HepG2 (cell line): ENCODE measurements at regions not wholly inside any gene's neighbourhood (a gene's known extent, or its start where the extent isn't known, plus 50 kb on each side); places are given as distances from the start of the nearest gene placed in this dataset.

Experiments
- ATAC-seq: fragments of 200-7000 bp; cut with Tn5 transposase; 3 replicates; pipeline ENCODE4 v1.9.1; 2020; ENCODE audit warnings: mild to moderate bottlenecking, moderate library complexity
- BruUV-seq: library from RNA; stranded (reverse); fragments of 400-500 nt; replicated peaks from 2 replicates; lab custom pipeline; 2021; lab: Mats Ljungman, UMichigan
- CTCF ChIA-PET: fragments of 300-600 bp; formaldehyde crosslinking; extraction: SDS; loops from one replicate; lab custom pipeline; 2021; ENCODE audit warnings: low total read pairs, inconsistent platforms, low intra/inter-chr PET ratio; lab: Yijun Ruan, JAX
- POLR2A ChIA-PET: fragments of 350-600 bp; sonication (Branson Sonifier 250); formaldehyde crosslinking; loops from one replicate; lab custom pipeline; 2020; ENCODE audit warnings: antibody characterized with exemption, inconsistent platforms; lab: Yijun Ruan, JAX
- DNase-seq: peaks from one replicate; pipeline ENCODE4 v3.0.0-alpha.2; 2015; ENCODE audit warnings: low spot score
- FAIRE-seq: peaks from 3 replicates; lab custom pipeline; 2011; peaks lifted over from hg19 to GRCh38; lab: Jason Lieb, UNC
- H2AFZ ChIP-seq: one replicate; pipeline ENCODE4 v1.6.1; 2011; ENCODE audit warnings: low read length, inconsistent platforms
- H3K27ac ChIP-seq: fragments of 300-600 bp; 3 replicates; pipeline ENCODE4 v1.8.0; 2011; ENCODE audit warnings: mixed run types, mild to moderate bottlenecking, mixed read lengths, low read length, inconsistent platforms; ENCODE audit not compliant: insufficient read depth; ENCODE audit errors: extremely low read length
- H3K27me3 ChIP-seq, 2 experiments: fragments of 200-600 bp in 1 of 2; 2 replicates in 1 of 2; 3 replicates in 1 of 2; pipeline versions ENCODE4 v1.6.0 to v1.8.0; 2011; ENCODE audit warnings: low read length in 2 of 2, mild to moderate bottlenecking in 2 of 2, moderate library complexity in 2 of 2, inconsistent platforms in 1 of 2; ENCODE audit not compliant: insufficient read depth in 2 of 2, control insufficient read depth in 1 of 2
- H3K36me3 ChIP-seq, 2 experiments: fragments of 200-600 bp in 1 of 2; replicated peaks in 1 of 2; 2 replicates in 1 of 2; 3 replicates in 1 of 2; pipeline versions ENCODE4 v1.5.1 to v1.8.0; 2011; ENCODE audit warnings: low read length in 2 of 2, inconsistent platforms in 1 of 2; ENCODE audit not compliant: insufficient read depth in 2 of 2, control insufficient read depth in 1 of 2
- H3K4me1 ChIP-seq: 2 replicates; pipeline ENCODE4 v1.5.1; 2012; ENCODE audit warnings: low read length, inconsistent platforms; ENCODE audit not compliant: insufficient read depth
- H3K4me2 ChIP-seq: 2 replicates; pipeline ENCODE4 v1.6.0; 2011; ENCODE audit warnings: low read depth, low read length, inconsistent platforms
- H3K4me3 ChIP-seq, 3 experiments: fragments of 200-600 bp in 1 of 3; sonication (generic), shearing (Covaris generic) in 1 of 3; replicated peaks in 1 of 3; 2 replicates each; pipeline ENCODE4 v1.5.1; 2011 to 2016; ENCODE audit warnings: low read length in 3 of 3, inconsistent platforms in 2 of 3, low read depth in 2 of 3, mild to moderate bottlenecking in 2 of 3, control low read depth in 1 of 3, mixed read lengths in 1 of 3; ENCODE audit not compliant: insufficient read depth in 1 of 3
- H3K79me2 ChIP-seq: one replicate; pipeline ENCODE4 v1.6.1; 2011; ENCODE audit warnings: low read length, inconsistent platforms; ENCODE audit not compliant: insufficient read depth
- H3K9ac ChIP-seq: 2 replicates; pipeline ENCODE4 v1.6.0; 2011; ENCODE audit warnings: mild to moderate bottlenecking, low read depth, low read length, inconsistent platforms; ENCODE audit not compliant: insufficient read depth
- H3K9me3 ChIP-seq: 2 replicates; pipeline ENCODE4 v1.5.1; 2012; ENCODE audit warnings: mild to moderate bottlenecking, low read length
- H4K20me1 ChIP-seq: 2 replicates; pipeline ENCODE4 v1.6.0; 2011; ENCODE audit warnings: inconsistent platforms, mild to moderate bottlenecking, low read length, moderate library complexity; ENCODE audit not compliant: insufficient read depth
- BCLAF1 ChIP-seq: fragments of 450-650 bp; IDR thresholded peaks from 2 replicates; pipeline ENCODE4 v1.6.1; 2017; ENCODE audit warnings: mild to moderate bottlenecking
- CEBPB ChIP-seq: IDR thresholded peaks from 2 replicates; pipeline ENCODE4 v1.6.1; 2011; ENCODE audit warnings: low read depth, low read length, improper control_type of control experiment, borderline replicate concordance
- FOXK1 ChIP-seq: sonication (generic); formaldehyde crosslinking; IDR thresholded peaks from 2 replicates; pipeline ENCODE4 v1.4.0; 2020; ENCODE audit warnings: low read depth, missing genetic modification reagents, borderline replicate concordance
- HCFC1 ChIP-seq: fragments of 150-350 bp; IDR thresholded peaks from 2 replicates; pipeline ENCODE4 v1.6.1; 2014; ENCODE audit warnings: low read depth, low read length
- KLF11 ChIP-seq: IDR thresholded peaks from 2 replicates; pipeline ENCODE4 v1.6.1; 2016; ENCODE audit warnings: missing compliant biosample characterization
- MATR3 ChIP-seq: sonication (generic); formaldehyde crosslinking; IDR thresholded peaks from 2 replicates; pipeline ENCODE4 v1.4.0; 2020; ENCODE audit warnings: missing genetic modification reagents
- POLR2AphosphoS2 ChIP-seq: IDR thresholded peaks from 2 replicates; pipeline ENCODE4 v1.6.1; 2011; ENCODE audit warnings: low read depth, low read length, improper control_type of control experiment
- ZNF333 ChIP-seq: sonication (generic); formaldehyde crosslinking; IDR thresholded peaks from 2 replicates; pipeline ENCODE4 v1.4.0; 2020; ENCODE audit warnings: mild to moderate bottlenecking, missing genetic modification reagents, borderline replicate concordance
- ZNF503 ChIP-seq: sonication (generic); formaldehyde crosslinking; IDR thresholded peaks from 2 replicates; pipeline ENCODE4 v1.4.0; 2020; ENCODE audit warnings: missing genetic modification reagents
- ZNF749 ChIP-seq: sonication (generic); formaldehyde crosslinking; IDR thresholded peaks from 2 replicates; pipeline ENCODE4 v1.8.0; 2022; ENCODE audit warnings: mild to moderate bottlenecking, missing genetic modification reagents, moderate library complexity, borderline replicate concordance
- ZSCAN20 ChIP-seq: sonication (generic); formaldehyde crosslinking; IDR thresholded peaks from 2 replicates; pipeline ENCODE4 v1.4.0; 2020; ENCODE audit warnings: missing genetic modification reagents, mild to moderate bottlenecking, borderline replicate concordance
- WGBS: methylation state at CpG from one replicate; pipeline ENCODE4 v1.1.6; 2017; ENCODE audit warnings: low lambda C conversion rate; 5-methylcytosine and 5-hydroxymethylcytosine counted together
- in situ Hi-C: cut with HindIII; loops from 2 replicates; pipeline ENCODE4 v1.10.0; 2017; ENCODE audit warnings: low pct_unique_long_range_greater_than_20kb; ENCODE audit not compliant: extremely low pct_ligation_motif_present
- intact Hi-C: fragments of 100-400 bp; cut with micrococcal nuclease; formaldehyde crosslinking; loops from one replicate; pipeline ENCODE4 v1.10.0; 2022; ENCODE audit not compliant: unreplicated experiment
- TF ChIP-seq, protein P1 (sequence below): sonication (generic); formaldehyde crosslinking; IDR thresholded peaks from 2 replicates; pipeline ENCODE4 v1.4.0; 2020; ENCODE audit warnings: missing genetic modification reagents

DNA sequence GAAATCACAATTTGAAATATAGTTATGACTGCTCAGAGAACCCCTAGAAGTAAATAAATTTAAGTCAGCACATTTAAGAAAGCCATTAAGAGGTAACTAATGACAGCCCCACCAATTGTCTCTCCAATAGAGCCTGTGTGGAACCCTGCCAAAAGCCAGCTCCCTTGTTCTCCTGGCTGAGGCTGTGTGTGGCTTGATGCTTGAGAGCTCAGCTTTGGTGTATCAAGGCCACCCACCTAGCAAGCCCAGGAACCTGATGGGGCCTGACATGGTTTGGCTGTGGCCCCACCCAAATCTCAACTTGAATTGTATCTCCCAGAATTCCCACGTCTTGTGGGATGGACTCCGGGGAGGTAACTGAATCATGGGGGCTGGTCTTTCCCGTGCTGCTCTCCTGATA lies 106.9 kb downstream of the LRRN1 start (continued):
- TF ChIP-seq BCLAF1: no peak

GRCh38 chr3:3907023-3907422 lies 107.8 kb downstream of the LRRN1 start:
- Histone ChIP-seq H2AFZ (no peak overlapping the region), H3K9me3 (peaks cover 6% of the 10 kb centered on the region; the same call in 1 of the 2 replicates), H3K4me2 (no peak overlapping the region), H3K36me3 (no peaks in the 10 kb centered on the region), H3K79me2 (no peaks in the 10 kb centered on the region), H3K4me3 (no peak overlapping the region), H4K20me1 (no peaks in the 10 kb centered on the region), H3K4me1 (no peaks in the 10 kb centered on the region), H3K9ac (no peak overlapping the region), H3K27me3 (no peaks in the 10 kb centered on the region), H3K27ac (no peak overlapping the region)
- no peak for ATAC-seq
- CTCF ChIA-PET: no interaction called here
- no peak for DNase-seq
- in situ Hi-C loops: no loop called here
- no TSS peak for BruUV-seq
- POLR2A ChIA-PET: no interaction called here
- 0 out of 2 replicates have a peak, but pooled peaks have one; percentile 5 for TF ChIP-seq CEBPB
- no peak for TF ChIP-seq KLF11 (CRISPR knock-in tag)
- TF ChIP-seq POLR2AphosphoS2: no peak
- intact Hi-C loops: no loop called here
- FAIRE-seq: no peak

DNA sequence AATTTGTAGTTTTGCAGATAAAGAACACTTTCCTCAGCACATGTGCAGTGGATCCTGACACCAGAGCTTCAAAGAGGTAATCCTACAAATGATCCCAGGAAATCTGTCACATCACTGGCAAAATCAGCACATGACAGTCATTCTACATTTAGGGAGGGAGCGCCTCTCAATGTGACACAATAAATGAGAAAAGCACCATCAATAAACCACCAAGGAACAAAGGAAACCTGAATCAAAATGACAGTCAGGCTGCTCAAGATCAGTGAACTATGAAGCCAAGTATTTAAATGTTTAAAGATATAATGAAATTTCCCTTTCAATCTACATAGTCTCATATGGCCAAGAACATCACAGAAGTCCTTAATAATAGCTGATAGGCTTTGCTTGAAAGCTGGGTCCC lies 119.5 kb downstream of the LRRN1 start:
- Histone ChIP-seq H3K27me3 (no peaks in the 10 kb centered on the region), H2AFZ (no peak overlapping the region), H3K4me2 (no peak overlapping the region), H3K4me3 (no peak overlapping the region), H3K9me3 (no peaks in the 10 kb centered on the region), H3K4me1 (no peaks in the 10 kb centered on the region), H3K27ac (no peak overlapping the region), H3K79me2 (no peaks in the 10 kb centered on the region), H3K36me3 (no peaks in the 10 kb centered on the region), H3K9ac (no peak overlapping the region), H4K20me1 (no peaks in the 10 kb centered on the region)
- WGBS: 93% methylated on average over 1 of the region's 1 CpG
- no peak for FAIRE-seq
- no peak for DNase-seq
- POLR2A ChIA-PET: no interaction called here
- in situ Hi-C loops (no loop called here), intact Hi-C loops (no loop called here)
- no peak for ATAC-seq
- CTCF ChIA-PET: no interaction called here
- no TSS peak for BruUV-seq
- TF ChIP-seq, protein P1, sequence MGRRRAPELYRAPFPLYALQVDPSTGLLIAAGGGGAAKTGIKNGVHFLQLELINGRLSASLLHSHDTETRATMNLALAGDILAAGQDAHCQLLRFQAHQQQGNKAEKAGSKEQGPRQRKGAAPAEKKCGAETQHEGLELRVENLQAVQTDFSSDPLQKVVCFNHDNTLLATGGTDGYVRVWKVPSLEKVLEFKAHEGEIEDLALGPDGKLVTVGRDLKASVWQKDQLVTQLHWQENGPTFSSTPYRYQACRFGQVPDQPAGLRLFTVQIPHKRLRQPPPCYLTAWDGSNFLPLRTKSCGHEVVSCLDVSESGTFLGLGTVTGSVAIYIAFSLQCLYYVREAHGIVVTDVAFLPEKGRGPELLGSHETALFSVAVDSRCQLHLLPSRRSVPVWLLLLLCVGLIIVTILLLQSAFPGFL (CRISPR knock-in tag): no peak
- no peak for TF ChIP-seq MATR3 (CRISPR knock-in tag)
- TF ChIP-seq ZNF333: no peak
- no peak for TF ChIP-seq ZSCAN20
- no peak for TF ChIP-seq ZNF503 (CRISPR knock-in tag)
- no peak for TF ChIP-seq ZNF749 (CRISPR knock-in tag)
- no peak for TF ChIP-seq FOXK1 (CRISPR knock-in tag)
- no peak for TF ChIP-seq HCFC1
